Thymus (tissue), 11 donors: ENCODE measurements at regions not wholly inside any gene's neighbourhood (a gene's known extent, or its start where the extent isn't known, plus 50 kb on each side); places are given as distances from the start of the nearest gene placed in this dataset.

Source experiments
- DNase-seq, 9 donors: peaks; one replicate each; pipeline ENCODE4 v3.0.0-alpha.2; 2013; ENCODE audit warnings: low spot score in 9 of 9, low read depth in 6 of 9, missing footprints in 1 of 9
- H3K27ac ChIP-seq, 2 donors: one replicate each; pipeline ENCODE4 v1.5.1; 2013; ENCODE audit warnings: control low read depth in 1 of 2, low read depth in 1 of 2, low read length in 1 of 2, mild to moderate bottlenecking in 1 of 2, moderate library complexity in 1 of 2
- H3K27me3 ChIP-seq, 2 donors: one replicate each; pipeline ENCODE4 v1.5.1; 2013; ENCODE audit warnings: low read length in 1 of 2; ENCODE audit not compliant: control insufficient read depth in 2 of 2, insufficient read depth in 1 of 2
- H3K36me3 ChIP-seq, 2 donors: one replicate each; pipeline ENCODE4 v1.5.1; 2013; ENCODE audit warnings: low read length in 1 of 2, mild to moderate bottlenecking in 1 of 2, moderate library complexity in 1 of 2; ENCODE audit not compliant: control insufficient read depth in 2 of 2, insufficient read depth in 2 of 2
- H3K4me1 ChIP-seq, 2 donors: one replicate each; pipeline ENCODE4 v1.5.1; 2013; ENCODE audit warnings: low read length in 2 of 2; ENCODE audit not compliant: control insufficient read depth in 2 of 2, insufficient read depth in 2 of 2
- H3K4me3 ChIP-seq, 2 donors: one replicate each; pipeline ENCODE4 v1.5.1; 2013; ENCODE audit warnings: low read length in 2 of 2, control low read depth in 1 of 2, mild to moderate bottlenecking in 1 of 2
- H3K9me3 ChIP-seq, 2 donors: one replicate each; pipeline ENCODE4 v1.5.1; 2013; ENCODE audit warnings: low read length in 1 of 2, mild to moderate bottlenecking in 1 of 2; ENCODE audit not compliant: control insufficient read depth in 2 of 2, insufficient read depth in 1 of 2
- WGBS: extraction: QIAGEN DNeasy Blood & Tissue Kit; methylation state at CpG from one replicate; pipeline ENCODE4 v1.1.7; 2013; 5-methylcytosine and 5-hydroxymethylcytosine counted together
- donor health status: healthy.

DNA sequence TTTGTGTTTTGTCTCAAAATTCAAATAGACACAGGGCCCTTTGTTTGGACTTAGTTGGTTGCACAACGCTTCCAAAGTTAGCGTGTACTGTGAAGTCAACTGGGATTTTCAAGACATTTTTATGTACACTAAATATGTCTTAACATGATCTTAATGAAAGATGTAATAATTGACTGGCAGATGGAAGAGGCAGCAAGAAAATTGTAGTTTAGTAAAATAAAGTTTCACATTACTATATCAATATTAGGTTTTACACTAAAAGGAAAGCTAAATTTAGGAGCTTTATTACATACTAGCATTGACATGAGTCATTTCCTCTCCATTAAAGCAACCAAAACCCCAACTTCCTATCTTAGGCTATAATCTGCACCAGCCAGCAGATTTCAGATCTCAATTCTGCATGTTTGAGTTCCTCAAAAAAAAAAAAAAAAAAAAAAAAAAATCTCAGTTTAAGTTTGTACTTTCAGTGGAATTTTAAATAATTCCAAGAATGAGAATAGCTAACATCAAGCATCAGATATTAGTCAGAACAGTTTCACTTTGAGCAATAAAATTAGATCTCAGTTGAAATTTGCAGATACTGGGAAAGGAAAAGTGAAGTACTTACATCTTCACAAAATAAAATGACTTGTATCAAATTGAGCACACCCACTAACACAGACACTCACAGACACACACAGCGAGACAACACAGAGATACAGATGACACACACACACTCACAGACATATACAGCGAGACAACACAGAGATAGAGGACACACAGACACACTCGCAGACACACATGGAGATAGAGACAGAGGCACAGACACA lies 346.6 kb upstream of the KLF6 start:
- Histone ChIP-seq H3K36me3 (no peaks in the 10 kb centered on the region), H3K4me3 (no peak overlapping the region), H3K4me1 (peaks cover 0 to 25% of the 10 kb centered on the region in 2 donors), H3K9me3 (no peaks in the 10 kb centered on the region), H3K27me3 (no peaks in the 10 kb centered on the region), H3K27ac (peak overlapping the region in 1 of 2 donors; percentile 32)
- DNase-seq: peak in 7 of 9 donors; percentile 21 to 78 (median 34)
- 36% methylated on average over 5 of the region's 5 CpGs for WGBS

- H3K27ac ChIP-seq: peak overlapping the region in 1 of 2 donors; percentile 32
Measured at GRCh38 chr10:4130685-4131084, 345.7 kb upstream of the KLF6 start.

DNA sequence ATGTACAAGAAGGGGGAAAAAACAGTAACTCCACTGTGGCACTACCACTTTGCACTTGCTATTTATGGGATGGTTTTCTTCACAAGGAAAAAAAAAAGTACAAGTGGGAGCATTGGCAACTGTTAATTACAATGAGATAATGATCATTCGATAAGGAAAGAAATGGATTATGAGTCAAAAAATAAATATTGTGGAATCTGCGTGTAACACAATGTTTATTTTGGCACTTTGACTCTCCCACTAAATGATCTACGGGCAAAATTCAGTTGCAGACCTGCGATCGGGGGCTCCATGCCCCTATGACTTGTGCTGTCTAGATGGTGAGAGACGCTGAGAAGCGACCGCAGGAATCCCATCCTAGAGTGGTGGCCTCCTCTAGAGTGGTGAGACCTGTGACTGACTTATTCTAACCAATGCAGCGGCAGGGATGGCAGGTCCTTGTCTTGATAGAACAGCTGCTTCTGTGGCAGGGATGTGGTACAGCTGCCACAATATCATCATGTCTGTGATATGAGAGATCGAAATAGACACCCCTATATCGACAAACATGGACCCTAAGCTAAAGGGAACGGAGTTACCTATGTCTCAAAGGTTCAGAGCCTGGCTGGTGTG lies 345.0 kb upstream of the KLF6 start:
- Histone ChIP-seq H3K9me3 (no peaks in the 10 kb centered on the region), H3K27ac (peak overlapping the region in 1 of 2 donors; percentile 2), H3K4me3 (no peak overlapping the region), H3K36me3 (no peaks in the 10 kb centered on the region), H3K27me3 (no peaks in the 10 kb centered on the region), H3K4me1 (peaks cover 0 to 25% of the 10 kb centered on the region in 2 donors)
- 96% methylated on average over 12 of the region's 12 CpGs for WGBS
- no peak for DNase-seq

More at GRCh38 chr10:4130685-4131084, 345.7 kb upstream of the KLF6 start:
- H3K4me3 ChIP-seq: no peak overlapping the region
- 10% methylated on average over 4 of the region's 4 CpGs for WGBS
- no peaks in the 10 kb centered on the region for H3K27me3 ChIP-seq
- DNase-seq: peak in 5 of 9 donors; percentile 7 to 55 (median 28)
- H3K36me3 ChIP-seq: no peaks in the 10 kb centered on the region
- no peaks in the 10 kb centered on the region for H3K9me3 ChIP-seq
- H3K4me1 ChIP-seq: peaks cover 0 to 25% of the 10 kb centered on the region in 2 donors

DNA sequence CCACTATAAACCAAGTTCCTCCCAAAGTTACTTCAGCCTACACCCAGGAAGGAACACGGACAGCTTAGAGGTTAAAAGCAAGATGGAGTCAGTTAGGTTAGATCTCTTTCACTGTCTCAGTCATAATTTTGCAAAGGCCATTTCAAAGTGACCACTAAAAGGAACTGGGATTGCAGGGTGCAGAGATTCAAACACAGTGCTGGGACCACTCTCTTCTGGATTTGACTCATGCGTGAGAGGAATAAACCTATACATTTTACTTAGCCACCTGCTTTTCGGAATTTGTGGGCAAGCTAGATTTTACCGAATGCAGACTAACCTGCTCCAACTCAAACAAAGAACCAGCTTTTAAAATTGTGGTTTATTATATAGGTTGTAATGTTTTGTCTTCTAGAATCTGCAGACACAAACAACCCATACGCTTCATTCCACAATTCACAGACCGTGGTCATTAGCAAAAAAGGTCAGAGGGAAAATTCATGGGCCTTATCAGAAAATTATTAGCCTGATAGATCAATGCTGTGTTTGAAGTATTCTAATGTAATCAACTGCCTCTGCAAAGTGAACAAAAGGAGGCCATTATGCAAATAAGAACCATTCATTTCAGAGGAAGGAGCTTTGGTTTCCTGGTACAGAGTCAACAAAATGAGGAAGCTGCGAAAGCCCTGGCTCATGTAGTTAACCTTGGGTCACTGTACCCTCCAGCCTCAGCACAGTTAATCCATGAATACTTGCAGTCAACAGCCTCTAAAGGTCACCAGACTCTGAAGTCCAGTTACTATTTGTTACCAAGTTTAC lies 342.7 kb upstream of the KLF6 start:
- H3K4me1 ChIP-seq: peaks cover 0 to 25% of the 10 kb centered on the region in 2 donors
- no peak overlapping the region for H3K4me3 ChIP-seq
- H3K27ac ChIP-seq: no peak overlapping the region
- no peaks in the 10 kb centered on the region for H3K27me3 ChIP-seq
- no peaks in the 10 kb centered on the region for H3K9me3 ChIP-seq
- no peaks in the 10 kb centered on the region for H3K36me3 ChIP-seq
- peak in 1 of 9 donors; percentile 28 for DNase-seq
- 73% methylated on average over 7 of the region's 7 CpGs for WGBS

- Histone ChIP-seq H3K36me3 (no peaks in the 10 kb centered on the region), H3K27ac (no peak overlapping the region), H3K4me3 (no peak overlapping the region), H3K9me3 (no peaks in the 10 kb centered on the region), H3K4me1 (peaks cover 0 to 25% of the 10 kb centered on the region in 2 donors), H3K27me3 (no peaks in the 10 kb centered on the region)
- 92% methylated on average over 1 of the region's 1 CpG for WGBS
- DNase-seq: no peak
Measured at GRCh38 chr10:4125776-4126175, 340.8 kb upstream of the KLF6 start.

GRCh38 chr10:4121502-4122380 lies 336.7 kb upstream of the KLF6 start:
- WGBS: 56% methylated on average over 14 of the region's 14 CpGs
- no peak overlapping the region for H3K4me3 ChIP-seq
- H3K27me3 ChIP-seq: no peaks in the 10 kb centered on the region
- no peaks in the 10 kb centered on the region for H3K9me3 ChIP-seq
- peak in 1 of 9 donors; percentile 7 for DNase-seq
- no peaks in the 10 kb centered on the region for H3K36me3 ChIP-seq
- H3K4me1 ChIP-seq: peaks cover 0 to 7% of the 10 kb centered on the region in 2 donors
- H3K27ac ChIP-seq: no peak overlapping the region

DNA sequence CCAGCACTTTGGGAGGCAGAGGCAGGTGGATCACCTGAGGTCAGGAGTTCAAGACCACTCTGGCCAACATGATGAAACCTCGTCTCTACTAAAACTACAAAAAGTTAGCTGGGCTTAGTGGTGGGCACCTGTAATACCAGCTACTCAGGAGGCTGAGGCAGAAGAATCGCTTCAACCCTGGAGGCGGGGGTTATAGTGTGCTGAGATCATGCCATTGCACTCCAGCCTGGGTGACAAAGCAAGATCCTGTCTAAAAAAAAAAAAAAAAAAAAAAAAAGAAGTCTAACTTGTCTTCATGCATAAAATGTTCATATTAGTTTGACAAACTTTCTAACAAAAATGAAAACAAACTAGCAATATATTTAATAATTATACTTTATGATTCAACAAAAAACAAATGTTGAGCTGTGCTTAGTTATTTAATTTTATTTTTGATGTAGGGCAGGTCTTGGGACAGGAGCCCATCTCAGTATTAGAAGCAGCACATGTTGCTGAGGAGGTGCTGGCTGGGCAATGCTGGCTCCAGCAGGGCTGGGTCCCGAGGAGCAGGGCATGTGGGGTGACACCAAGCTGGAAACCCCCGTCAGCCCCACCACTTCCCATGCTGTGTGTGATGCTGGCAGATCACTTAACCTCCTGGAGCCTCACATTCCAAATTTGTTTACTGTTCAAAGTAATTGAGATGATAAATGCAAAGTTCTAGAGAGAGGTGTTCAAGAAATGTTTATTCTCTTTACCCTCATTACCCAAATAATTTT lies 335.3 kb upstream of the KLF6 start:
- DNase-seq: no peak
- Histone ChIP-seq H3K9me3 (no peaks in the 10 kb centered on the region), H3K36me3 (no peaks in the 10 kb centered on the region), H3K27ac (no peak overlapping the region), H3K4me1 (peaks cover 0 to 7% of the 10 kb centered on the region in 2 donors), H3K27me3 (no peaks in the 10 kb centered on the region), H3K4me3 (no peak overlapping the region)
- 94% methylated on average over 5 of the region's 5 CpGs for WGBS

DNA sequence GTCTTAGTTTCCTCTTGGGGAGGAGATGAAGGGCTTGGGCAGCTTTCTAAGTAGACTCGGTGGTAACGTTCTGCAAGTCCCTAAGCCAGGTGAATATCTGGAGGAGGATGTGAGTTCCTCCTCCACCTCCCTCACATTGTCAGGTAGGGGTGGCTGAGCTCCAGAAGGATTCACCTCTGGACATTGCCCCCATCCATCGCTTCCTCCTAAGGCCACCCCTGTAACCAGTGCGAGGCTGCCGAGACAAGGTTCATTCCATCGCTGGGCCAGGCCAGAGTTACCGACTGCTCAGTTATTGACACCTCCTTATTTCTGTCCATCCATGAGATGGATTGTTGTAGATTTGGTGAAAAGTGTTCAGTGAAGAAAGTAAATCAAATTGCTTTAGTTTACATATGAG lies 334.1 kb upstream of the KLF6 start:
- H3K27me3 ChIP-seq: no peaks in the 10 kb centered on the region
- no peak overlapping the region for H3K4me3 ChIP-seq
- no peaks in the 10 kb centered on the region for H3K36me3 ChIP-seq
- no peaks in the 10 kb centered on the region for H3K9me3 ChIP-seq
- 83% methylated on average over 7 of the region's 7 CpGs for WGBS
- no peak overlapping the region for H3K27ac ChIP-seq
- DNase-seq: no peak
- H3K4me1 ChIP-seq: peaks cover 0 to 7% of the 10 kb centered on the region in 2 donors
